Ovary (tissue), 7 donors: ENCODE measurements at regions not wholly inside any gene's neighbourhood (a gene's known extent, or its start where the extent isn't known, plus 50 kb on each side); places are given as distances from the start of the nearest gene placed in this dataset.

Experiments
- DNase-seq, 5 donors: peaks; one replicate each; pipeline ENCODE4 v3.0.0-alpha.2; 2019 to 2020
- H3K27ac ChIP-seq, 2 donors: fragments of 200-600 bp; one replicate each; pipeline versions ENCODE4 v1.5.1 to v1.8.0; 2019 to 2022
- H3K27me3 ChIP-seq: fragments of 200-600 bp; one replicate; pipeline ENCODE4 v1.8.0; 2022
- H3K36me3 ChIP-seq: fragments of 200-600 bp; sonication (generic); one replicate; pipeline ENCODE4 v1.5.1; 2019
- H3K4me1 ChIP-seq: one replicate; pipeline ENCODE4 v1.8.1; 2013; ENCODE audit warnings: mild to moderate bottlenecking, moderate library complexity; ENCODE audit not compliant: insufficient read depth
- H3K4me3 ChIP-seq: fragments of 200-600 bp; sonication (generic); one replicate; pipeline ENCODE4 v1.5.1; 2017
- H3K9me3 ChIP-seq, 2 donors: fragments of 200-600 bp in 1 of 2; sonication (generic) in 1 of 2; one replicate each; pipeline versions ENCODE4 v1.5.1 to v1.8.1; 2013 to 2019; ENCODE audit warnings: mild to moderate bottlenecking in 1 of 2, moderate library complexity in 1 of 2
- CTCF ChIP-seq, 3 donors: fragments of 450-650 bp in 2 of 3; fragments of 200-600 bp in 1 of 3; IDR thresholded peaks; one replicate each; pipeline versions ENCODE4 v1.5.1 to v1.8.0; 2016 to 2022; ENCODE audit warnings: antibody characterized with exemption in 3 of 3, mild to moderate bottlenecking in 1 of 3
- EP300 ChIP-seq: sonication (generic); formaldehyde crosslinking; IDR thresholded peaks from one replicate; pipeline ENCODE4 v1.6.1; 2017; ENCODE audit warnings: antibody characterized with exemption
- POLR2A ChIP-seq: fragments of 450-650 bp; IDR thresholded peaks from one replicate; pipeline ENCODE4 v1.6.1; 2017; ENCODE audit warnings: antibody characterized with exemption, mild to moderate bottlenecking, moderate library complexity
- WGBS, 3 donors: extraction: QIAGEN DNeasy Blood & Tissue Kit in 1 of 3; methylation state at CpG; one replicate each; pipeline versions ENCODE4 v1.1.5 to v1.1.7; 2013 to 2017; 5-methylcytosine and 5-hydroxymethylcytosine counted together
- intact Hi-C, 4 donors: fragments of 100-400 bp; cut with DNase I; formaldehyde crosslinking; loops; one replicate each; pipeline versions ENCODE4 v1.11.0 to v1.15.1; 2022 to 2023
- donor health status: DM: no; HTN: no; CAD: no; lungs with moderate emphysema.
- donor health status: DM: no; HTN: no; CAD: no.
- donor health status: Bipolar disorder and iron deficiency.
- donor health status: DM: no; HTN: no; CAD: no.
- donor health status: DM: yes; HTN: yes; CAD: no.

GRCh38 chr9:11457825-11458790, 845.3 kb upstream of the PTPRD start:
- Histone ChIP-seq H3K27me3 (no peaks in the 10 kb centered on the region), H3K36me3 (no peaks in the 10 kb centered on the region), H3K4me3 (no peak overlapping the region), H3K27ac (no peak overlapping the region), H3K9me3 (no peaks in the 10 kb centered on the region), H3K4me1 (no peaks in the 10 kb centered on the region)
- TF ChIP-seq EP300 (no peak), CTCF (IDR thresholded peaks at IDR 0.05) (no peak), POLR2A (no peak)
- WGBS, 3 donors = 19 to 26% (median 26%) methylated on average over 6 of the region's 6 CpGs
- DNase-seq = no peak
- intact Hi-C loops = no loop called here

GRCh38 chr9:11469745-11470144, 856.9 kb upstream of the PTPRD start:
- no peak overlapping the region for H3K4me3 ChIP-seq

GRCh38 chr9:11471321-11471720, 858.5 kb upstream of the PTPRD start:
- Histone ChIP-seq H3K9me3 (no peaks in the 10 kb centered on the region), H3K36me3 (no peaks in the 10 kb centered on the region), H3K4me3 (no peak overlapping the region), H3K27me3 (no peaks in the 10 kb centered on the region), H3K4me1 (no peaks in the 10 kb centered on the region), H3K27ac (no peak overlapping the region)
- TF ChIP-seq EP300 (no peak), POLR2A (no peak), CTCF (IDR thresholded peaks at IDR 0.05) (no peak)
- no peak for DNase-seq
- WGBS, 3 donors = 85 to 92% (median 86%) methylated on average over 9 of the region's 9 CpGs
- intact Hi-C loops = no loop called here

More at GRCh38 chr9:11469745-11470144, 856.9 kb upstream of the PTPRD start:
- no peaks in the 10 kb centered on the region for H3K9me3 ChIP-seq
- 88 to 90% (median 90%) methylated on average over 1 of the region's 1 CpG for WGBS, 3 donors
- DNase-seq = no peak
- TF ChIP-seq EP300 = no peak
- no peak for TF ChIP-seq CTCF (IDR thresholded peaks at IDR 0.05)
- no peak for TF ChIP-seq POLR2A
- no peak overlapping the region for H3K27ac ChIP-seq
- intact Hi-C loops = no loop called here
- no peaks in the 10 kb centered on the region for H3K36me3 ChIP-seq
- no peaks in the 10 kb centered on the region for H3K4me1 ChIP-seq
- H3K27me3 ChIP-seq = no peaks in the 10 kb centered on the region

- no peak overlapping the region for H3K4me3 ChIP-seq
- H3K9me3 ChIP-seq = no peaks in the 10 kb centered on the region
- intact Hi-C loops = no loop called here
- H3K27me3 ChIP-seq = no peaks in the 10 kb centered on the region
- H3K27ac ChIP-seq = no peak overlapping the region
- no peaks in the 10 kb centered on the region for H3K36me3 ChIP-seq
- no peaks in the 10 kb centered on the region for H3K4me1 ChIP-seq
- no peak for TF ChIP-seq POLR2A
- no peak for TF ChIP-seq CTCF (IDR thresholded peaks at IDR 0.05)
- TF ChIP-seq EP300 = no peak
- 89 to 91% (median 91%) methylated on average over 9 of the region's 9 CpGs for WGBS, 3 donors
- DNase-seq = no peak
Measured at GRCh38 chr9:11500780-11501179, 888.0 kb upstream of the PTPRD start.
